NCI-H1694 (cell line): ENCODE measurements at regions not wholly inside any gene's neighbourhood (a gene's known extent, or its start where the extent isn't known, plus 50 kb on each side); places are given as distances from the start of the nearest gene placed in this dataset.
A peak's percentile ranks its signal among the peaks of the same experiment; 100 is the strongest.

Experiments used
- DNase-seq: peaks from one replicate; lab custom pipeline; 2025; lab: John Stamatoyannopoulos, UW

DNA sequence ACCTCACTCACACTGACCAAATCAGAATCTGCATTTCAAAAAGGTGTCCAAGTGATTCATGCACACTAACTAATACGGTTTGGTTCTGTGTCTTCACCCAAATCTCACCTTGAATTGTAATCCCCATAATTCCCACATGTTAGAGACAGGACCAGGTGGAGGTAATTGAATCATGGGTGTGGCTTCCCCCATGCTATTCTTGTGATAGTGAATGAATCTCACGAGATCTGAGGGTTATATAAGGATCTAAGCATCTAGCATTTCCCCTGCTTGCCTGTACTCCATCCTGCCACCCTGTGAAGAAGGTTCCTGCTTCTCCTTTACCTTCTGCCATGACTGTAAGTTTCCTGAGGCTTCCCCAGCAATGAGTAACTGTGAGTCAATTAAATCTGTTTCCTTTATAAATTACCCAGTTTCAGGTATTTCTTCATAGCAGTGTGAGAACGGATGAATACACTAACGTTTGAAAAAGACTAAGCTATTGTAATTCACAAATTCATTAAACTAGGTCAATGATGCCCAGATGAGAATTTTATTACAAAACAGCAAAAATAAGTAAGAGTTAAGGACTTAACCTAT, 759.1 kb downstream of the GALC start:
- DNase-seq = no peak

GRCh38 chr14:87233266-87233665, 759.7 kb downstream of the GALC start:
- no peak for DNase-seq

- no peak for DNase-seq
These were observed 761.5 kb downstream of the GALC start for GRCh38 chr14:87231336-87232026.

- DNase-seq = no peak
These were observed 762.3 kb downstream of the GALC start for GRCh38 chr14:87230726-87231125.

DNA sequence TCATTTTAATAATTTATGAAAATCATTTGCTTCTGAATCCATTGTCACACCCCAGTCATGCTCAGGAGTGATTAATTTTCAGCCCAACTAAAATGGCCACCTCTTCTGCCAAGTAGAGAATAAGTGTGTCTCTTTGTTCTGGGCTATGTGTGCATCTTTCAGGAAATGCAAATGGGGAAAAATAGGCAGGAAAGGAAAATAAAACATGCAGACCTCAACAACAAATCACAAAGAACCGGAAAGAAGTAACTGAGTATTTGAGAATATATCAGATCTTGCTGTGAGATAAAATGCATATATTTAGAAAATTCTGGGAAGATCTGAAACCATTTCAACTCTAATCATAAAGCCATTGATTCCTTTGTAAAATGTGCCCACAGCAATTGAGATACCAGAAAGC, 763.9 kb downstream of the GALC start:
- DNase-seq = no peak

DNA sequence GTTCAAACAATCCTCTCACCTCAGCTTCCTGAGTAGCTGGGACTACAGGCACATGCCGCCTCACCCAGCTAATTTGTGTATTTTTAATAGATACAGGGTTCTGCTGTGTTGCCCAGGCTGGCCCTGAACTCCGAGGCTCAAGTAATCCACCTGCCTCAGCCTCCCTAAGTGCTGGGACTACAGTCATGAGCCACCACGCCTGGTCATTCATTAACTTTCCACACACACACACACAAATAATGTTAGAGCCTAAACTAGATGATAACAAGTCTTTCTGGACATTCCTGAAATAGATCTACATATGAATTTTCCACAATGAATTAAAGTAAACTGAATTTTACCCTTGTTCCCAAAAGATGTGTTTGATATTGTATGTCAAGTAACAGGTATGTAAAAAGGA, 776.0 kb downstream of the GALC start:
- no peak for DNase-seq

- no peak for DNase-seq
These were observed 778.4 kb downstream of the GALC start for GRCh38 chr14:87214558-87214957.

- DNase-seq = no peak
These were observed 785.2 kb downstream of the GALC start for GRCh38 chr14:87207756-87208155.

GRCh38 chr14:87205811-87206210, 787.2 kb downstream of the GALC start:
- no peak for DNase-seq

- no peak for DNase-seq
These were observed 789.6 kb downstream of the GALC start for GRCh38 chr14:87203346-87203745.

DNA sequence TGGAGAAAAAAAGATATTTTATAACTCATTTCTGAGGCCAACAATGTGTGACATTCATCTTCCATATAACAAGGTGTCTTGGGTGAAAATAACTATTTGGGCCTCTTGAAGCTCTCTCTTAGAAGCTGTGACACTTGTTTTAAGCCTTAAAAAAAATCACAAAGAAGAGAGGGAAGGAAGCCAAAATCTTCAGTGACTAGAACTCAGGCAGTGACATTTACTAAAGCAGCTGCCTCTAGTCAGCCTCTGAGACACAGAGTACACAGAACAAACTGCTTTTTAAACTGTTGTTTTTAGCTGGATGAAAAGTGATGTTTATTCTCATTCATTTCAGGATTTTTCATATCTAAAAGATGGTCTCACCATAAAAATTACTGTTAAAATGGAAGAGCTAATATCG, 793.6 kb downstream of the GALC start:
- DNase-seq = no peak

DNA sequence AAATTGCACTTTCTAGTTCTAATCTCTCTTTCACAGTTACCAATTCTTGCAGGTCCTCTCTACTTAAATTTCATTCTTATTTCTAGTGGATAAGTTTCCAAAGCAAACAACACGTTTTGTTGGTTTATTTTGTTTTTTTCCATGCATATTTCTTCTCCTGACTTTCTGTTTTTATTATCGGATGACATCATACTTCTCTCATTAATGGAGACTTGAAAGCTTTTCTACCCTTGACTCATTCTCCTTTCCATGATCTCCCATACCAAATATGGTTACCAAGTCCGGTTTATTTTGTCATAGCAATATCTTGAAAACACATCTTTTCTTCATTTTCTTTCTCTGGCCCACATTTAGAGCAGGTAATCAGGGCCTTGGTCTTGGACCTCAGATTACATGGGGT, 796.5 kb downstream of the GALC start:
- DNase-seq = no peak

GRCh38 chr14:87187786-87188185, 805.2 kb downstream of the GALC start:
- no peak for DNase-seq

DNA sequence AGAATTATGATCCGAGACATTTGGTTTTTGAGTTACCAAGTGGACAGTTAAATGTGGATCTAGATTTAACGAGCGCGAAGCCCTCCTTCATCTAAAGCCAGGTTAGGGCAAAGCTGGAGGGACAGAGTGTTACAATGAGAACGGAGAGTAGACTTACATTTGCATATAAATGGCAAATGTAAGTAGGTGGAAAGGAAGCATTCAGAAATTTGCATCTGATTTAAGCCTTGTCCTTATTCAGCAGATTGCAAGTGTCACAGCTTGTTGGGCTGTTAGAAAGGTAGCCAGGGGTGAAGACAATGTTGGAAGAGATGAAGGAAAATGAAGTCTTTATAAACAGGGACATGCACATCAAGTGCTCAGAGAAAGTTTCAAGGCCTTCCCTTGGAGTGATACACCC, 806.2 kb downstream of the GALC start:
- no peak for DNase-seq

DNA sequence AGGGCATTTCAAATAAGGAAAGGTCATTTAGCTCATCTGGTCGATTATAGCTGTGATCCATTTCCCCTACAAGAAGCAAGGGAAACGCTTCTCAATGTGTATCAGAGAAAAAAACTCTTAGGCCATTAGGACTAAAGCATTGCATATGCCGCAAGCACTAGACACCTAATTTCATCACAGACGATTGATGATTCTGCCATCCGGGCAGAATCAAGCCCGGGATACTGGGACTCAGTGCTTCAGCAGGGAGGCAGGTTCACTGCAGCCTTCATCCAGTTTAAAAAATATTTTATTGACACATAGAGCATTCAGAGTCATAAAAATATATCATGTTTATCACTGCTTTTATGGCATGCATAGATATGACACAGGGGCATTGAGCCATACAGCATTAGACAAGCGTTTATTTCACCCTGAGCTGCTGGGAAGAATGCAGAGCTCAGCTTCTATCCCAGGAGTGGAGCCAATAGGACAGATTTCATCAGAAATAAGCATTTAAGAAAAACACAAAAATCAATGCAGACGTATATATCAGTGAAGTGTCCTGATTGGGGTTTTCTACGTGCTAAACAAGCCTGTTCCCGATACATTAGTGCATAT, 806.9 kb downstream of the GALC start:
- no peak for DNase-seq

DNA sequence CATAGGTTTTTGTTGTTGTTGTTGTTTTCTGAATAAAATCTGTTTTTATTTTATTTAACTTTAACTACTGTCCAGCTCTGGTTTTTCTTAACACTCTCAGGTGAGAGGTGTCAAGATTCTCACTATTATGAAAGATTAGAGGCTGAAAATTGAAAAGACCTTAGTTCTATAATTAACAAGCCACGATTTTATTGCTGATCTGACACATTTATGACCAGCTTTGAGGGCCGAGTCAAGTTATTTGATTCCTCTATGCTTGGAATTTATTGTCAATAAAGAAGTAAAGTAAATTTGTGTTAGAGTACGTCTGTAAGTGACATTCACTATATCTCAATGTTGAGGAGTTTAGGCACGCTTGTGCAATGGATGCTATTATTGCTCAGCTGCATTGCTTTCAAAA, 808.8 kb downstream of the GALC start:
- no peak for DNase-seq

GRCh38 chr14:87181288-87181687, 811.7 kb downstream of the GALC start:
- peak; percentile 10 for DNase-seq

DNA sequence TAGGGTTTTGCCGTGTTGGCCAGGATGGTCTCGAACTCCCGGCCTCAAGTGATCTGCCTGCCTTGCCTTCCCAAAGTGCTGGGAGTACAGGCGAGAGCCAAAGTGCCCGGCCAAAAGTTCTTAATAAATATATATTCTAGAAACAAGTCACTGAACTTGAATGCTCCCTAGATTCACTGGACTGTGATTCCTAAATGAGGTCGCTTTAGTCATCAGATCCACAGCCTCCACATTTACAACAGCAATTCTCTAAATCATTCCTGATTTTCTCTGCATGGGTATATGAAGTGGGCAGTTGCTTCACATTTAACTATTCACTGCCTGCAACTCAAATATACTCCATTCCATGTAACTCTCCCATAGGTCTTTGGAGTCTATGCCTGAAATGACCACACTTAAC, 813.0 kb downstream of the GALC start:
- no peak for DNase-seq

DNA sequence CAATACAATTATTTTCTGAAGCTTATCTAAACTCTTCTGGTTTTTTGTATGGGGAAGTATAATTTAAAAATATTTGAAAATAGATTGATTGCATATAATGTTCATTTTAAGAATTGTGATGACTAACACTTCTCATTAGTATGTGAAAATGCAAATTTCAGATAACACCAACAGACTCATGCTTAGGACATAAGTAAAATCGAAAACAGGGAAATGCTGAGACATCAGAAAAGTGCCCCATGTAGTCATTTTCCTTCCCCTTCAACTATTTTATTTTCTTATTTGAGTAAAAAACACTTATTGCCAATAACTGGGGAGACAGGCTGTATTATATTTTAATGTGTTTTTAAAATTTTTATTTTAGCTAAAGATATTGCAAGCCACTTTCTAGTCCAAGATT, 814.7 kb downstream of the GALC start:
- no peak for DNase-seq

- DNase-seq = peak; percentile 90
These were observed 817.8 kb downstream of the GALC start for GRCh38 chr14:87175175-87175574.

- no peak for DNase-seq
These were observed 821.8 kb downstream of the GALC start for GRCh38 chr14:87171141-87171540.

GRCh38 chr14:87170179-87170578, 822.8 kb downstream of the GALC start:
- DNase-seq = no peak

DNA sequence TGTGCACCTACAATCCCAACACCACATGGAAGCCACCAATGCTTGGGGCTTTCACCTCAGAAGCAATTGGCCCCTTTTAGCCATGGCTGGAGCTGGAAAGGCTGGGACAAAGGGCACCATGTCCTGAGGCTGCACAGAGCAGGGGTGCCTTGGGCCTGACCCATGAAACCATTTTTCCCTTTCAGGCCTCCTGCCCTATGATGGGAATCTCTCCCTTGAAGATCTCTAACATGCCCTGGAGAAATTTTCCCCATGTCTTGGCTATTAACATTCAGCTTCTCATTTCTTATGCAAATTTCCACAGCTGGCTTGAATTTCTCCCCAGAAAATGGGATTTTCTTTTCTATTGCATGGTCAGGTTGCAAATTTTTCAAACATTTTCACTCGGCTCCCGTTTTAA, 823.6 kb downstream of the GALC start:
- DNase-seq = no peak

DNA sequence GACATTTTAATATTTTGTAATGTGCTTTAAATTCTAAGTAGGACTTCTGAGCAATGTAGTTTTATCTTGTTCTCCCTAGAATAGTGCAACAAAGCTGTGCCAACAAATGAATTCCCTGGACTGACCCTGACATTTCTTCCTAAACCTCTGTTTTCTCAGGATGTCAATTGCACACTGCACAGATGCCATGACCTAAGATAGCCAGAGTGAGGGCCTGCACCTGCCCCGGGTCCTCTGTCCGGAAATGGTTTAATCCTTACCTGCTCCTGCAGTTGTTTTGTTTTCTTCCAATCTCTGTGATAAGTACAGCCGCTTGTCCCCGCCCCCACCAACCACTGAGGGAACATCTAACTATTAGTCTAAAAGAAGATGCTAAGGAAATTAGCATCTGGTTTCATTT, 831.5 kb downstream of the GALC start:
- DNase-seq = no peak
